ENCODE measurements at regions not wholly inside any gene's neighbourhood (a gene's known extent, or its start where the extent isn't known, plus 50 kb on each side); places are given as distances from the start of the nearest gene placed in this dataset.

- no peak for DNase-seq (ENCODE audit: low read depth)
- H3K4me3 ChIP-seq (ENCODE audit: low read depth, low read length), result no peak overlapping the region
- TF ChIP-seq, protein P1, sequence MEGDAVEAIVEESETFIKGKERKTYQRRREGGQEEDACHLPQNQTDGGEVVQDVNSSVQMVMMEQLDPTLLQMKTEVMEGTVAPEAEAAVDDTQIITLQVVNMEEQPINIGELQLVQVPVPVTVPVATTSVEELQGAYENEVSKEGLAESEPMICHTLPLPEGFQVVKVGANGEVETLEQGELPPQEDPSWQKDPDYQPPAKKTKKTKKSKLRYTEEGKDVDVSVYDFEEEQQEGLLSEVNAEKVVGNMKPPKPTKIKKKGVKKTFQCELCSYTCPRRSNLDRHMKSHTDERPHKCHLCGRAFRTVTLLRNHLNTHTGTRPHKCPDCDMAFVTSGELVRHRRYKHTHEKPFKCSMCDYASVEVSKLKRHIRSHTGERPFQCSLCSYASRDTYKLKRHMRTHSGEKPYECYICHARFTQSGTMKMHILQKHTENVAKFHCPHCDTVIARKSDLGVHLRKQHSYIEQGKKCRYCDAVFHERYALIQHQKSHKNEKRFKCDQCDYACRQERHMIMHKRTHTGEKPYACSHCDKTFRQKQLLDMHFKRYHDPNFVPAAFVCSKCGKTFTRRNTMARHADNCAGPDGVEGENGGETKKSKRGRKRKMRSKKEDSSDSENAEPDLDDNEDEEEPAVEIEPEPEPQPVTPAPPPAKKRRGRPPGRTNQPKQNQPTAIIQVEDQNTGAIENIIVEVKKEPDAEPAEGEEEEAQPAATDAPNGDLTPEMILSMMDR (IDR thresholded peaks at IDR 0.05; ENCODE audit: insufficient read depth, low read length), result no peak
Observed at GRCh38 chr2:16227811-16228462, 287.6 kb downstream of the MYCN start.

DNA sequence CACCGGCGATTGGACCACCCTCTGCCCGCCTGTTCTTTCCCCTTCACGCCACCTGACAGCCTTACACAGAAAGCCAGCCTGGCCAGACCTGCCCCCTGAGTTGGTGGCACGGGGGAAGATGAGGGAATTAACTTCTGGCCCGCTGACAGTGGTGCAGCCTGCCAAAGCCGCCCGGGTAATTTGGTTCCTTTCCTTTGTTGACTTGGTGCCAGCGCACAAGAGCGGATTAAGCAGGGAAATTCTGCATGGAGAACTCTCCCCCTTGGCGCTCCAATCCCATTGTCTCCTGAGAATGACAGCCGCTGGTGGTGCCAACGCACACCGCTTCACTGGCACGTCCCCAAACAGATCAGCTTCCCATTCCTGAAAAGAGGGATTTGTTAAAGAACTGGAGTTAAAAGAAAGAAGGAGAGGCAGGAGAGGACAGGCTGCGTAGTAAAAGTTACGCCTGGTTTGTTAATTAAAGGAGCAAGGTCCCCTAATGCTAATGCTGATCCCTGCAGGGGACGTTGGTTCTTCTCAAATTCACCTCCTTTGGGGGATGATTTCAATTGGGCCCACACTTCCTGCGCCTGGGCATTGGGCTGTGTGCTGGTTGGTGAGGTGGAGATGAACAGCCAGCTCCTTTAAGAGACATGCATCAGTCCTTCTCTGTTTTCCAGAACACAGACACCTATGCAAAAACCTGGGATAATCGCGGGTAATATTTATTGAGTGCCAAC is 286.8 kb downstream of the MYCN start:
- TF ChIP-seq, protein P1 (IDR thresholded peaks at IDR 0.05; ENCODE audit: insufficient read depth, low read length), result no peak
- no peak for DNase-seq (ENCODE audit: low read depth)
- H3K4me3 ChIP-seq (ENCODE audit: low read depth, low read length), result no peak overlapping the region

DNA sequence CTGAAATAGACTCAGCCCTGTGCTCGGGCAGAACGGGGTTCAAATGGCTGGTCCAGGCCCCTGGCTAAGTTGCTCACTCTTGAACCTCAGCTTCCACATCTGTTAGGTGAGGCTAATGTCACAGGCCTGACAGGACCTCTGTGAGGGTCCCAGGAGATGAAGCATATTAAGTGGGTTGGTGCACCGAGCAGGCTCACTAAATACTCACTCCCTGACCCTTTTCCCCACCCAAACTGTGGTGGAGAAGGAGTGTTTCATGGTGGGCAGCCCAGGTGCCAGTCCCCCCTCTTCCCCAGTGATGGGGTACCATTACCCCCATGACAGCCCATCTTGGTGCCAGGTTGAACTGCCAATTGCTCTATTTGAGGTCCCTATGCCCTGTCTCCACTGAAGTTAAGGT is 286.0 kb downstream of the MYCN start:
- no peak for DNase-seq (ENCODE audit: low read depth)
- H3K4me3 ChIP-seq (ENCODE audit: low read depth, low read length), result no peak overlapping the region
- TF ChIP-seq, protein P1 (IDR thresholded peaks at IDR 0.05; ENCODE audit: insufficient read depth, low read length), result no peak

- no peak overlapping the region for H3K4me3 ChIP-seq (ENCODE audit: low read depth, low read length)
- DNase-seq (ENCODE audit: low read depth), result no peak
- TF ChIP-seq, protein P1 (IDR thresholded peaks at IDR 0.05; ENCODE audit: insufficient read depth, low read length), result no peak
Observed at GRCh38 chr2:16225545-16225944, 285.2 kb downstream of the MYCN start.

DNA sequence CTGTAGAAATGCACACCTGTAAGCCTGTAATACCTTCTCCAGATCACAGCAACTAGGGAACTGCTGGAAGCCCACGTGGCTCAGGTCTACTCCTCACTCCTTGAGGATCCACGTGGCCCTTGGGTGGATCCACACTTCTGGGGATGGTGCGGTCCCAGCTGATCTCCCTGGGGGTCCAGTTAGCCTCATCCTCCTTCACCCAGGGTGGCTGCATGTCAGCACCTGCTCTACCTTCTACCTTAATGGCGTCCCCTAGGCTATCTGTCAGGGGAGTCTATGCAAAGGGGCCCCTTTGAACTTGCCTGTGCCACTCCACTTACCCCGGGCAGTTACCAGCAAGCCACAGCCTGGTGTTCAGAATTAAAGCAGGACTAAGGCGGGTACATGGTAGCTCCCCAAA is 284.7 kb downstream of the MYCN start:
- DNase-seq (ENCODE audit: low read depth), result no peak
- TF ChIP-seq, protein P1 (IDR thresholded peaks at IDR 0.05; ENCODE audit: insufficient read depth, low read length), result no peak
- H3K4me3 ChIP-seq (ENCODE audit: low read depth, low read length), result no peak overlapping the region

GRCh38 chr2:16224298-16225045 is 284.1 kb downstream of the MYCN start:
- no peak overlapping the region for H3K4me3 ChIP-seq (ENCODE audit: low read depth, low read length)
- DNase-seq (ENCODE audit: low read depth), result no peak
- TF ChIP-seq, protein P1 (IDR thresholded peaks at IDR 0.05; ENCODE audit: insufficient read depth, low read length), result no peak

Measured in fibroblast of the aortic adventitia (primary cell).